Gastroesophageal sphincter (tissue), 3 donors: ENCODE measurements at regions not wholly inside any gene's neighbourhood (a gene's known extent, or its start where the extent isn't known, plus 50 kb on each side); places are given as distances from the start of the nearest gene placed in this dataset.

Experiments used
- CTCF ChIP-seq, 4 experiments: fragments of 200-600 bp in 2 of 4; fragments of 450-650 bp in 2 of 4; sonication (generic) in 1 of 4; IDR thresholded peaks; one replicate each; pipeline ENCODE4 v1.5.1; 2017 to 2019; ENCODE audit warnings: antibody characterized with exemption in 4 of 4, mild to moderate bottlenecking in 2 of 4, moderate library complexity in 2 of 4
- EP300 ChIP-seq: sonication (generic); formaldehyde crosslinking; IDR thresholded peaks from one replicate; pipeline ENCODE4 v1.6.1; 2017; ENCODE audit warnings: antibody characterized with exemption, mild to moderate bottlenecking

GRCh38 chr2:74745766-74746165 is 88.2 kb upstream of the HK2 start:
- TF ChIP-seq CTCF (IDR thresholded peaks at IDR 0.05) (no peak), EP300 (no peak)
